ENCODE measurements at regions not wholly inside any gene's neighbourhood (a gene's known extent, or its start where the extent isn't known, plus 50 kb on each side); places are given as distances from the start of the nearest gene placed in this dataset.
"Not testable (repeated sequence)": the region's sequence is repeated elsewhere in the genome, so short reads cannot be mapped to it uniquely, and the experiment has no call there.

DNA sequence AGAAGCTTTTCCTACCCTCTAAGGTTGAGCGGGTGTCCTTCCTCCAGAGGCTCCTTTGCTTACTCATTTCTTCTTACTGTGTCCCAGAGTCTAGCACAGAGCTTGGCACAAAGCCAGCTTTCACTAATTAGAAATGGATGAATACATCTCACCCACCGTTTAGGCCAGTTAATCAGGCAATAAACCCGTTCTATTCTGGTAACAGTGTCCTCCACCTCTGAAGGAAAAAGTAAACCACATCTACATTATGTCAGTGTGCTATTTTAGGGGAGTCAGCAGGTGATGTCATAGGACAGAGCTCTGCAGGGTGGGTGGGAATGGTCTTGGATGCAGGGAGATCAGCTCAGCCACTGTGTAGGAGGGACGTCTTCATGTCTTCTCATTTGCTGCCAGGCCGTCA is 109.2 kb downstream of the OSTF1 start:
- H3K4me3 ChIP-seq = no peak overlapping the region
- no peak overlapping the region for H3K27ac ChIP-seq

DNA sequence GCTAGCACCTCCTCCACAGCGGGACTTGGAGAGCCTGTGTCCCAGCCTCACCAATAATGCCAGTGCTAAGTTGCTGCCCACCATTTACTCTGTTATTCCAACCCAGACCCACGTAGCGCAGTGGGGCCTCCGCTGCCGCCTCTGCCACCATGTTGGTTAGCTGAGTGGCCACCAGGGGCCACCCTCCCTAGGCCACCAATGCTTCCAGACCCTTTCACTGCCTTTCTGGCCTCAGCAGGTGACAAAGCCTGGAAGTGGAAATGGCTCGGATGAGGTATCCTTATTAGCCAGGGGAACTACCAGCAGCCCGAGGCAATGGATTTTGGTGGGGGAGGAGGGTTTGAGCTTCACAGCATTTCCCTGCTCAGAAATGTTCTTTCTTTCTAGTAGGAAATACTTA is 110.1 kb downstream of the OSTF1 start:
- no peak overlapping the region for H3K27ac ChIP-seq
- H3K4me3 ChIP-seq = no peak overlapping the region

DNA sequence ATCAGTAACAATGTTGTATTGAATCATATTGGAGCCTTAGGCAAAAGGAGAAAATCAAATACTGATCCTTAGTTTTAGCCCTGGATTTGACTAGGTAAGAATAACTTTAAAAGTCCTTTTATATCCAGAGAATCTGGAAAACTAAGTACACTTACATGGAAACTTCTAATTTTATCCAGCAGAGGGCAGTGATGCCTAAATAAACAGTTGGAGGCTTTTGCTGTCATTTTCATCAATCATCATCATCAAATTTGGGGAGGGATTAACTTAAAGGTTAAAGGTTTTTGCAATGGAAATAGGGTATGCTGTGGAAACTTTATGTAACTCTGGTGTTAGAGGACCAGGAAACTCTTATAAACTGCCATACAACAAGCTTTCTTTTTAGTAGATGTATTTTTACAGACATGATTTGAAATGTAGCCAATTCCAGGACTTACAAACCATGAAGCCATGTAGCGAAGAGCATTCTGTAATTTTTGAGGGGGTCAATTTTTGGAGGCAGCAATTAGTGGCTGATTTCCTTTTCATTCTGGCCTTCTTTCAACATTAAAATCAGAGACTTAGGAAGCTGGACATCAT is 112.7 kb downstream of the OSTF1 start:
- no peak overlapping the region for H3K27ac ChIP-seq
- H3K4me3 ChIP-seq = no peak overlapping the region

DNA sequence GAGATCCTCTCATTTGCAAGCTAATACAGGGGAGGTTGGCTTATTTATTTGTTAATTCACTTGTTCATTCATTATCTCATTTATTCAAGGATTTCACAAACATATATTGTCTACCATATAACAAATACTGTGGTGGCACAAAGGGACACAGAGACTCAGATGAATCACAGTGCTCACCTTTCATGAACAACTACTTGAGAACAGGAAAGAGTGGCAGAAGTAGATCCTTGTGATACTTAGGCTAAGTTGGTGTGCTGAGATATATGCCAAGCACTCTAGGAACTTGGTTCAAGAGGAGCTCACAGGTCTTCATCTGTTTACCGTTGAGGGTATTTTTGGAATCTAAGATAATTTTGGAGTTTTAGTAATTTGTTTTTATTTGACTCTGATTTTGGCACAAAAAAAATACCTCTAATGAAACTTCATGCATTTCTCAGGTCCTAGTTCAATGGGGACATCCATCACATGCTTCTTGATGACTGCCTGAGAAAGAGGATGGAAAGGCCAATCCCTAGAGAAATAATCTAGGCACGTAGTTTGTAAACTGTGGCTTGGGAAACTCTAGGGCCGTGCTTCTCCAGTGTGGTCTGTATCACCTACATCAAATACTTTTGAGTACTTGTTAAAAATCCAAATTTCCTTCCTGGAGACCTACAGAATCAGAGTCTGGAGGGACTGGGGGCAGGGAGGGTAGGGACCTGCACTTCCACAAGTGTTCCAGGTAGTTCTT is 113.3 kb downstream of the OSTF1 start:
- Histone ChIP-seq H3K4me3 (no peak overlapping the region), H3K27ac (no peak overlapping the region)

DNA sequence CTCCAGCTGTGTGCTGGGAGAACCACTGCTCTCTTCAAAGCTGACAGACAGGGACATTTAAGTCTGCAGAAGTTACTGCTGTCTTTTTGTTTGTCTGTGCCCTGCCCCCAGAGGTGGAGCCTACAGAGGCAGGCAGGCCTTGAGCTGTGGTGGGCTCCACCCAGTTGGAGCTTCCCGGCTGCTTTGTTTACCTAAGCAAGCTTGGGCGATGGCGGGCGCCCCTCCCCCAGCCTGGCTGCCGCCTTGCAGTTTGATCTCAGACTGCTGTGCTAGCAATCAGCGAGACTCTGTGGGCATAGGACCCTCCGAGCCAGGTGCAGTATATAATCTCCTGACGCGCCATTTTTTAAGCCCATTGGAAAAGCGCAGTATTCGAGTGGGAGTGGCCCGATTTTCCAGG is 119.7 kb downstream of the OSTF1 start:
- not testable (repeated sequence) for H3K27ac ChIP-seq, H3K4me3 ChIP-seq

DNA sequence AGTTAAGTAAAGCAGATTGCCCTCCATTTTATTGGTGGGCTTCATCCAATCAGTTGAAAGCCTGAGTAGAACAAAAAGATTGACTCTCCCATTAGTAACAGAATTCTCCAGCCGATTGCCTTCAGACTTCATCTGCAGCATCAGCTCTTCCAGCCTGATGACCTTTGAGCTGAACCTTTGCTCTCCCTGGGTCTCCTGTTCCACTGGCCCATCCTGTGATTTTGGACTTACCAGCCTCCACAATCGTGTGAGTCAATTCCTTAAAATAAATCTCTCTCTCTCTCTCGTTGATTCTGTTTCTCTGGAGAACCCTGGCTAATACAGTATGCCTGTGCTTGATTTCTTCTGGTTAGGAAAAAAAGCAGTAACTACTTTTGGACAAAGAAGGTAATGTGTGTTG is 121.9 kb downstream of the OSTF1 start:
- H3K27ac ChIP-seq = no peak overlapping the region

DNA sequence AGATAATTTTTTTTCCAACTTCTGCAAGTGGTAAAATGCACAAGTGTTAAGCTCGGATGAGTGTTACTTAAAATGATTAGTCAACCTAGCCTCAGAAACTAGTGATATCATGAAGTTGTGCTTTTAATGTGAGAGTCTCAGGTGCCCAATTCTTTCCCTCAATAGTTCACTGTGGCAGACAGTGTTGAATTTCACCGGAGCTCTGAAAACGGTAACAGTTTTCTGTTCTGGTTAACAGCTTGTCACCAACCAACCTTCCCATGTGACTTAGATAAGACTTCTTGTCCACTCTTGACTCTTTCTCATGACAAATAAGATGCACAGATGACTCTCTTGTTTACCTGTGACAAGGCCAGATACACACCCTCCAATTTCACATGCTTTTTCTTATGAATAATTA is 125.5 kb downstream of the OSTF1 start:
- Histone ChIP-seq H3K27ac (no peak overlapping the region), H3K4me3 (no peak overlapping the region)

More for the DNA sequence above, 121.9 kb downstream of the OSTF1 start:
- H3K4me3 ChIP-seq = no peak overlapping the region

DNA sequence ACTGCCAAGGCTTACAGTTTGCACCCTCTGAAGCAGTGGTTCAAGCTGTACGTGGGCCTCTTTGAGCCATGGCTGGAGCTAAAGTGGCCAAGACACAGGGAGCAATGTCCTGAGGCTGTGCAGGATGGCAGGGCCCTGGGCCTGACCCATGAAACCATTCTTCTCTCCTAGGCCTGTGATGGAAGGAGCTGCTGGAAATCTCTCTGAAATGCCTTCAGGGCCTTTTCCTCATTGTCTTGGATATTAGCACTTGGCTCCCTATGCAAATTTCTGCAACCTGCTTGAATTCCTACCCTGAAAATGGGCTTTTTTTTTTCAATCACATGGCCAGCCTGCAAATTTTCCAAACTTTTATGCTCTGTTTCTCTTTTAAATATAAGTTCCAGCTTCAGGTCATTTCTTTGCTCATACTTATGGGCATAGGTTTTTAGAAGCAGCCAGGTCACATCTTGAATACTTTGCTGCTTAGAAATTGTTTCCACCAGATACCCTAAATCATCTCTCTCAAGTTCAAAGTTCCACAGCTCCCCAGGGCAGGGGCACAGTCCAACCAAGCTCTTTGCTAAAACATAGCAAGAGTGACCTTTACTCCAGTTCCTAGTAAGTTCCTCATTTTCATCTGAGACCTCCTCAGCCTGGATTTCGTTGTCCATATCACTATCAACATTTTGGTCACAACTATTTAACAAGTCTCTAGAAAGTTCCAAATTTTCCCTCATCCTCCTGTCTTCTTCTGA is 138.3 kb downstream of the OSTF1 start:
- H3K4me3 ChIP-seq = no peak overlapping the region
- H3K27ac ChIP-seq = no peak overlapping the region

DNA sequence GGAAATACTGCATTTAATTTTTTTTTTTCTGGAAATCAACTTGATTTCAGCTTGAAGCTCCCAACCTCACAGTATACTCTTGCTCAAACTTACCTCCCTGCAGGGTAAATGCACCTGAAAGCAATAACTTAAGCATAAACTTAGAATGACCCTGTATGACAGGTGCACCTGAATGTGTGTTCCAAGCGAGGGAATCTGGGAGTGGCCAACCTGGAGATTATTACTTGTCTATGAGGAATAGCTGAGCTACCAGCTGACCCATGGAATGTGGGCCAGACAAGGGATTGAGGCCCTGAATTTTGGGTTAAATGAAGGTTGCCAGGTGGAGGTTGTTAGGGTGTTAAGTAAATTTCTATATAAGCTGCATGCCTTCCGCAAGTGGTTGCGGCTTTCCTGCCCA is 140.6 kb downstream of the OSTF1 start:
- no peak overlapping the region for H3K4me3 ChIP-seq
- H3K27ac ChIP-seq = no peak overlapping the region

DNA sequence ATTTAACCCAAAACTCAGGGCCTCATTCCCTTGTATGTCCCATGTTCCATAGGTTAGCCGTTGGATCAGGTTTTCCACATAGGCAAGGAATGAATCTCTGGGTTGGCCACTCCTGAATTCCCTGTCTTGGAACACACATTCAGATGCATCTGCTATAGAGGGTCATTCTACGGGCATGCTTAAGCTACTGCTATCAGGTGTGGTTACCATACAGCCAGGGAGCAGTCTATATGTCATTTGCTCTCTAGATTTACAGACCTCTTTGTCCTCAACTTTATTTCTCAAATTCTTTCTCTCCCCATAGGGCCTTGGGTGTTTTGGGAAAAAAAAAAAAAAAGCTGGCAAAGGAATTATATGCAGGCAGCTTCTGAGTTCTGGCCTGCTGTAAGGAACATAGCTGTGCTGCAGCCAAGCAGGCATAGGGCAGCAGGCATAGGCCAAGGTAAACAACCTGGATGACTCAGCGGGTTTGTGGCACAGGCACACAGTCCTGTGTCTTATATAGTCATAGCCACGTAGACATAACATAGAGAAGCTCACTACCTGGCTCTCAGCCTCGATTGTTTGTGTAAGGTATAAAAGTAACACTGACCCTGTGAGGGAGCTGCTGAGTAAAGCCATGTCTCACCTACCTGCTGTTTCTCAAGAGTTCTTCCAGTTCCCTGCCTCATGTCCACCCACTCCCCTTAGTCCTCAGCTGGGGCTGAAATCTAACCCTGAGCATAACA is 141.5 kb downstream of the OSTF1 start:
- H3K4me3 ChIP-seq = no peak overlapping the region
- no peak overlapping the region for H3K27ac ChIP-seq

DNA sequence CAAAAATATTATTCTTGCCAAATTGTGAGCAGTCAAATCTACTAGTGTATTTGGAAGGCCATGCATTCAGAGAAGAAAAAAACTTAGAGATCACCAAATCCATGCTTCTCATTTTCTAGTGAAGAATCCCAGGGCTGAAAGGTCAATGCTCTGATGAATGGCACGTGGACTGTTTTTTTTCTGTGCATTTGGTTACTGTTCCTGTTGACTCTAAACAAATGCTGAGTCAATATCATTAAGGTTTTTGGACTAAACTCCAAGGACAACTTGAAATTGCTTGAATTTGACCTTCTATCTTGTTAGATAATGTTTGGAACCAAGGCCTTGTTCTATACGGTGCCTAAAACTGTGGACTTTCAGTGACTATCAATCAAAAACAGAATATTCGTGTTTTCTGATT is 142.2 kb downstream of the OSTF1 start:
- Histone ChIP-seq H3K4me3 (no peak overlapping the region), H3K27ac (no peak overlapping the region)

DNA sequence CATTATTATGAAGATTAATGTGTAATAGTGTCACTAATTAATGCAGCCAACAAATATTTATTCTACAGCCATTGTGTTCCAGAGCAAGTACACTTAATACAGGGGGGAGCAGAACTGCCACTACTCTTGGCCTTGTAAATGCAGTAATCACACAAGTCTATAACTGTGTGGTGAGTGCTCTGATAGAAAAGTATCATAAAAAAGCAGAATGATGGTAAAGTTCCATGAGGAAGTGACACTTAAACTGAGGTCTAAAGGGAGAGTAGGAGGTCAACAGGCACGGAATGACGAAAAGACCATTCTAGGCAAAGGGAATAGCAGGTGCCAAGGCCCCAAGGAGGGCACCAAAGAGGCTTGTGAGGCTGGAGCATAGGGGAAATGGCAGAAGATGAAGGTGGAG is 142.9 kb downstream of the OSTF1 start:
- Histone ChIP-seq H3K4me3 (no peak overlapping the region), H3K27ac (no peak overlapping the region)

DNA sequence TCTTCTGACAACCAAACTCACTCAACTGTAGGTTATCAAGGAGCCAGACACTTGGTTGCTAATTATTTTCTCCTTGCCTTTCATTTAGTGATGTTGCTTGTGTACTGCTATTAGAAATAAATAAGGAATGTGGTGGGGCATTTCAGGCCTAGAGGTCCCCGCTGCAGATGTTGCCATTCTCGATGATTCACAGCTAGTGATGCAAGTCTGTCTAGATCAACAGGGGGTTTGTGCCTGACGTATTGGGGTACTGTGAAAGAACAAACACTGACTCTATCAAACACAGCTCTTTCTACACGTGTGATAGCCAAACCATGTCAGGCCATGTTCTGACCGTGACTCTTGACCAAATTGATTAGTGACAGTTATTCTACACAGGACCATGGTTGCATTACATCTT is 144.7 kb downstream of the OSTF1 start:
- Histone ChIP-seq H3K4me3 (no peak overlapping the region), H3K27ac (peak overlapping the region in 1 of 21 experiments; percentile 2)

DNA sequence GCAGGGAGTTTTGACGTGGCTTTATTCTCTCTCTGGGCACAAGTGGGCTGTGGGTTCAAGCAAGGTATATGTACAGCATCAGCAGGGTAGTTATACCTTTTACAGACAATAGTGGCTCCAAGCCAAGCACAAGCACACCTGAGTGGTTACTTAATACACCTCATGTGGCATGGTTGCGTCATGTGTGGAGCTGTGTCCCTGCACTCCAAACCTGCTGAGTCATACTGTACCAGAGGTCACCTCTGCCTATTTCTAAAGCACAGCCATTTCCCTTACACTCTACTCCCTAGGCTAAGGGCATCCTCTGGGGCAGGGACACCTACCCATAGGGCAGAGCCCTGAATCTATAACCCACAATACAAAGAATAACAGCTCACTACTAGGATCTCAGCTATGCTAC is 147.3 kb downstream of the OSTF1 start:
- no peak overlapping the region for H3K4me3 ChIP-seq
- no peak overlapping the region for H3K27ac ChIP-seq

DNA sequence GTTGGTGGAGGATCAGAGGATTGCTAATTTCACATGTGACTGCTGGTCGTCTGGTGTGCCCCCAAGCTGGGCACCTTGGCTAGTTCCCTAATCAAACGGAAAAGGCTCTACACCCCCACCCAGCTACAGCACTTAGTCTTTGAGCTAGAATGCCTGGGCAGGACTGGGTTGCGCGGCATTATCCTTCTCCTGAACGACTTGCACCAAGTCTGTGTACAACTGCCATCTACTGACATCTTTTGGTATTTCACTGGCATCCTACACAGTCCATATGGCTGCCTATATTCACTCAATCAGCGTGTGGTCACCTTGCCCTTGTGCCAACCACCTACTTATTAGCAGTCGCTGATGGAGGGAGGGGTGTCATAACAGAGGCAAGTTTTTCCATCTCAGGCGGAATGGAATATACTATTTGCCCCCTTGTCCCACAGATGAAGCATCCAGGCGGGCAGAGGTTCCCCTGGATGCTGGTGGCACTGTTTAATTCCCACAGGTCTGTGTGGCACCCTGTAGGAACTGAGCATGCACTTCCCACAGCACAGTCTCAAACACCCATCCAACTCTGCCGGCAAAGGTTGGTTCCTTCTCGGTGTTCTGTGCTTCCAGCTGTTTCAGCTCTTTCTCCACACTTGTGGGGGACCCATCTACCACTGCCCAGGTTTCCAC is 150.1 kb downstream of the OSTF1 start:
- H3K27ac ChIP-seq = peak overlapping the region in 7 of 21 experiments; percentile 34 to 52 (median 50)

DNA sequence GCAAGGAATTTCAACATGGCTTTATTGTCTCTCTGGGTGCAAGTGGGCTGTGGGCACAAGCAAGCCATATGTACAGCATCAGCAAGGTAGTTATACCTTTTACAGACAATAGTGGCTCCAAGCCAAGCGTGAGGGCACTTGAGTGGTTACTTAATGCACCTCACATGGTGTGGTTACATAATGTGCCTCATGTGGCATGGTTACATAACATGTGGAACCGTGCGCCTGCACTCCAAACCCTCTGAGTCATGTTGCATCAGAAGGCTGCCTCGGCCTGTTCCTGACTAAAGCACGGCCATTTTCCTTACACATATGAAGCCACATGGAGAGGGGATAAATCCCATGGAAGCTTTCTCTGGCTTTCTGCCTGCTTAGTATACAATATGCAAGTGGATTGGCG is 150.9 kb downstream of the OSTF1 start:
- H3K4me3 ChIP-seq = no peak overlapping the region
- H3K27ac ChIP-seq = peak overlapping the region in 5 of 21 experiments; percentile 34 to 52 (median 46)

More for the DNA sequence above, 150.1 kb downstream of the OSTF1 start:
- no peak overlapping the region for H3K4me3 ChIP-seq

DNA sequence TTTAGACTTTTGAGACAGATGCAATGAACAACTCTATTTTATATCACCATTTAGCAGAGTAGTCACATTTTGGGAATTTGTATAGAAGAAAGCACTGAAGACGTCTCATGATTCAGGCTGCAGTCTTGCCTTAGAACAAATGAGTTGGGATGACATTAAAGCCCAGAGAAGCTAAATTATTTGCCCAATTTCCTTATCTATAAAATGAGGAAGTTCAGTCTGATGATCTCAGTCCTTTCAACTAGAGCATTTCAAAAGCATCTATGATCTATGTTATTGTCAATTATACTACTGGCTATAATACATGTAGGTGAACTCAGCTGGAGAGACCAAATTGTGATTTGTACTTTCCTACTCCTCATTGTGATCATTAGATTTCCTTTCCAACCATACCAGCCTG is 154.1 kb downstream of the OSTF1 start:
- H3K4me3 ChIP-seq = no peak overlapping the region
- H3K27ac ChIP-seq = no peak overlapping the region

DNA sequence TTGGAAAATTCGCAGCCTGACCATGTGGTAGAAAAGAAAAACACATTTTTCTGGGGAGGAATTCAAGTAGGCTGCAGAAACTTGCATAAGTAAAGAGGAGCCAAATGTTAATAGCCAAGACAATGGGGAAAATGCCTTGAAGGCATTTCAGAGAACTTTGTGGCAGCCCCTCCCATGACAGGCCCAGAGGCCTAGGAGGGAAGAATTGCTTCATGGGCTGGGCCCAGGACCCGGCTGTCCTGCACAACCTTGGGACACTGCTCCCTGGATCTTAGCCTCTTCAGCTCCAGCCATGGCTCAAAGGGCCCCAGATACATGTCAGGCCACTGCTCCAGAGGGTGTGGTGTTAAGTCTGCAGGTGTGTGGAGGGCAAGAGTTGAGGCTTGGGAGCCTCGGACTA is 158.6 kb downstream of the OSTF1 start:
- no peak overlapping the region for H3K27ac ChIP-seq
- no peak overlapping the region for H3K4me3 ChIP-seq

DNA sequence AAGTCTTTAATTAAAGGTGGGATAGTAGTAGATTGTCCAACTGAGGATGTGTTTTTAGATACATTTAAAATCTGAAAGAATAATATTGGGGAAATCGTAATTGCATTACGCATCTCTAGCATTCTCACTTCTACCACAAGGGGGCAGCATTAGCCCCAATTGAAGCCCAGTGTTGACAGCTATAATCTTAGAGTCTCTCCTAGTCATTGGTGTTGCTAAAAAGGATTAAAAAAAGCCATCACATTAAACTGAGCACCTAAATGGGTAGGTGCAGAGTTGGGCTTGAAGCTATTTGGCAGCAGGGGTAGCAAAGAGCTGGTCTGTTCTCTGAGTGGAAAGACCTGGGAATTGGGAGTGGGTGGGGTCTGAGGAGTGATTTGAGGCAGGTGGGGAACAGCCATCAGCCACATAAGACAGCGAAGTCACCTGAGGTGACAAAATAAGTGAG is 177.2 kb downstream of the OSTF1 start:
- no peak overlapping the region for H3K4me3 ChIP-seq

DNA sequence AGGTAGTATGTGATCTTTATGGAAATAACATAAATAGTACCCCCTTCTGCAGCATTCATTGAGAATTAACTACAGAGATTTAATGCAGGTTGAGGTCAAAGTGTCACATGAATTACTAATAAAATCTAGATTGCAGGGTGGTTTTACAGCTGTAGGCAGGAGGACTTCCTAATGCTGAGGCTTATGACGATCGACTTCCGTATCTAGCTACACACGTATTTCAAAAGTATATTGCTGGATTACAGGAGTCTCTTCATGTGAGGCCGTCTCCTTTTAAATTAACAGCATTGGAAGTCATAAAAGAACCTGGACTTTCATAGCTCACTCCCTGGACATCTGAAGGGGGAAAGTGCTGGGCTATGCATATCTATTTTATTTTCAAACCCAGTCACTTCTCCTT is 180.9 kb downstream of the OSTF1 start:
- no peak overlapping the region for H3K27ac ChIP-seq
- H3K4me3 ChIP-seq = no peak overlapping the region

More for the DNA sequence above, 177.2 kb downstream of the OSTF1 start:
- no peak overlapping the region for H3K27ac ChIP-seq
